Osteoblast (primary cell): ENCODE measurements at regions not wholly inside any gene's neighbourhood (a gene's known extent, or its start where the extent isn't known, plus 50 kb on each side); places are given as distances from the start of the nearest gene placed in this dataset.

Source experiments
- DNase-seq: peaks from one replicate; pipeline ENCODE4 v3.0.0; 2011; ENCODE audit warnings: low spot score, mixed read lengths; ENCODE audit not compliant: insufficient read length; ENCODE audit errors: missing footprints
- H2AFZ ChIP-seq: 2 replicates; pipeline ENCODE4 v1.6.0; 2011; ENCODE audit warnings: mild to moderate bottlenecking, low read length
- H3K27ac ChIP-seq: 2 replicates; pipeline ENCODE4 v1.5.1; 2011; ENCODE audit warnings: mild to moderate bottlenecking, low read depth, low read length, moderate library complexity
- H3K27me3 ChIP-seq: 2 replicates; pipeline ENCODE4 v1.6.0; 2012; ENCODE audit warnings: mild to moderate bottlenecking, control low read depth, inconsistent platforms, low read length, moderate library complexity; ENCODE audit not compliant: insufficient read depth
- H3K36me3 ChIP-seq: 2 replicates; pipeline ENCODE4 v1.5.1; 2011; ENCODE audit warnings: mild to moderate bottlenecking, low read length, control low read depth, moderate library complexity; ENCODE audit not compliant: insufficient read depth
- H3K4me1 ChIP-seq: 2 replicates; pipeline ENCODE4 v1.5.1; 2011; ENCODE audit warnings: mild to moderate bottlenecking, low read length, control low read depth, moderate library complexity; ENCODE audit not compliant: insufficient read depth
- H3K4me2 ChIP-seq: 2 replicates; pipeline ENCODE4 v1.6.0; 2011; ENCODE audit warnings: mild to moderate bottlenecking, low read length; ENCODE audit not compliant: insufficient read depth
- H3K4me3 ChIP-seq: fragments of 200-600 bp; sonication (generic); 3 replicates; pipeline ENCODE4 v1.5.1; 2012; ENCODE audit warnings: mild to moderate bottlenecking, low read length, inconsistent platforms; ENCODE audit not compliant: insufficient read depth
- H3K79me2 ChIP-seq: 2 replicates; pipeline ENCODE4 v1.6.0; 2012; ENCODE audit warnings: mild to moderate bottlenecking, low read length, control low read depth, inconsistent platforms; ENCODE audit not compliant: insufficient read depth
- H3K9me3 ChIP-seq: 2 replicates; pipeline ENCODE4 v1.5.1; 2011; ENCODE audit warnings: low read depth, low read length, control low read depth
- H4K20me1 ChIP-seq: 2 replicates; pipeline ENCODE4 v1.6.0; 2012; ENCODE audit warnings: mild to moderate bottlenecking, low read length, control low read depth; ENCODE audit not compliant: insufficient read depth
- CTCF ChIP-seq: IDR thresholded peaks from 2 replicates; pipeline ENCODE4 v1.5.1; 2011; ENCODE audit warnings: mild to moderate bottlenecking, low read depth, low read length, moderate library complexity; ENCODE audit errors: extremely low read depth

DNA sequence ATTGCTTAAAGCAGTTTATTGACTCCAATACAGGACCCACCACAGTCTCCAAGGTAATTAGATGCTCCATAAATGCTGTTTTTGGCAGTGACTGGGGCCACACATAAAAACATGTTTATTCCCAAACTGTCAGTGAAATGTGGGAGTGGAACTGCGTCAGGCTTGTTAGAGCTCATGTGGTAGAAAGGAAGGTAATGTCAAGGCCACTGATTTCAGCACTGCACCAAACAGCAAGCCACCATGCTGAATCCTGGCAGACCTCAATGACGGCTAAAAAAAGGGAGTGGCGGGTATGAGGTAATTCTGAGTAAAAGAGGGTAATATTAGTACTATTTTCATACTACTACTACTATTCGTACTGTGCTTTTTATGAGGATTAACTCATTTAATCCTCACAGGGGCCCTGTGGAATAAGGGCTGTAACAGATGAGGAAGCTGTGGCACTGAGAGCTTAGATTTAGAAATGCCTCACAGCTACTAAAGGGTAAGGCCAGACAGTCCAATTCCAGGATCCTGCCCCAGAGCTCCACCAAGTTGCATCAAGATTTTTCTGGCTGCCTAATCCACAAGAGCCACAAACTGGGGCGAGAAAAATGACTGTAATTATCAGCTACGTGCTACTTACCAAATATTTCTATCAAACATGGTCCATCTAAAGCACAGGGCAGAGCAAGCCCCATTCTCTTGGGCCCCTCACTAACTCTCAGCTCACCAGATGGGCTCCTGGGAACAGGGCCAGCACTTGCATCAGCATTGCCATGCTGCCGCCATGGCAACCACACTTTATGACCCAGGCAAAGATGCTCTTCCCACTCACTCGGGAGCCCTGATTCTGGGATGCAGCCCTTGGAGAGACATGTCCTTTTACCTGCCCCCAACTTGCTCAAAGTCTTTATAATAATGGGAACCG lies 83.6 kb upstream of the SPATA12 start:
- H3K36me3 ChIP-seq = no peaks in the 10 kb centered on the region
- H3K9me3 ChIP-seq = no peaks in the 10 kb centered on the region
- H3K4me2 ChIP-seq = no peak overlapping the region
- peaks cover 26% of the 10 kb centered on the region for H3K4me1 ChIP-seq
- DNase-seq = no peak
- peak overlapping the region; percentile 21 for H3K27ac ChIP-seq
- TF ChIP-seq CTCF = no peak
- no peaks in the 10 kb centered on the region for H3K27me3 ChIP-seq
- H2AFZ ChIP-seq = no peak overlapping the region
- H3K4me3 ChIP-seq = no peak overlapping the region
- H3K79me2 ChIP-seq = no peaks in the 10 kb centered on the region
- no peaks in the 10 kb centered on the region for H4K20me1 ChIP-seq

DNA sequence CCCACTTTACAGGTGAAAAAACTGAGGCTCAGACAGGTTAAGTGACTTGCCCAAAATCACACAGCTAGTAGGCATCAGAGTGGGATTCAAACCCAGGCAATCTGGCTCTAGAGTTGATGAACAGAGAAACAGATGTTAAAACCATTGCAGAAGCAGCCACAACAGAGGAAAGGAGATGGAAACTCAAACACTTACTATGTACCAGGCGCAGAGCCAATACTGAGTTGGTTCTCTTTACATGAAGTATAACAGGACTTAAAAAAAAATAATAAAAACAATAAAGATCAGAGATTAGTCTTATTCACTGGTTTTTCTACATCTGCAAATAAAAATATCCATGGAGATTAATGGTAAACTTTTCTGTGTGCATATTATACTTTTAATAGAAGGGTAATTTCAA lies 84.9 kb upstream of the SPATA12 start:
- no peak overlapping the region for H3K4me2 ChIP-seq
- H3K4me1 ChIP-seq = peaks cover 14% of the 10 kb centered on the region
- no peak for DNase-seq
- H3K4me3 ChIP-seq = no peak overlapping the region
- no peaks in the 10 kb centered on the region for H3K36me3 ChIP-seq
- H3K9me3 ChIP-seq = no peaks in the 10 kb centered on the region
- no peak for TF ChIP-seq CTCF
- no peaks in the 10 kb centered on the region for H3K79me2 ChIP-seq
- no peaks in the 10 kb centered on the region for H4K20me1 ChIP-seq
- no peak overlapping the region for H3K27ac ChIP-seq
- no peak overlapping the region for H2AFZ ChIP-seq
- no peaks in the 10 kb centered on the region for H3K27me3 ChIP-seq

GRCh38 chr3:56974247-56974930 lies 86.1 kb upstream of the SPATA12 start:
- Histone ChIP-seq H3K4me2 (peak overlapping the region; percentile 39), H3K27me3 (no peaks in the 10 kb centered on the region), H3K4me1 (peaks cover 11% of the 10 kb centered on the region), H3K27ac (no peak overlapping the region), H2AFZ (peak overlapping the region; percentile 32), H3K79me2 (no peaks in the 10 kb centered on the region), H3K9me3 (no peaks in the 10 kb centered on the region), H3K4me3 (no peak overlapping the region), H4K20me1 (no peaks in the 10 kb centered on the region), H3K36me3 (no peaks in the 10 kb centered on the region)
- TF ChIP-seq CTCF = no peak
- DNase-seq = no peak

- Histone ChIP-seq H3K4me1 (peaks cover 7% of the 10 kb centered on the region), H3K79me2 (no peaks in the 10 kb centered on the region), H3K27me3 (no peaks in the 10 kb centered on the region), H4K20me1 (no peaks in the 10 kb centered on the region), H3K36me3 (no peaks in the 10 kb centered on the region), H3K4me2 (no peak overlapping the region), H2AFZ (no peak overlapping the region), H3K4me3 (no peak overlapping the region), H3K9me3 (no peaks in the 10 kb centered on the region), H3K27ac (no peak overlapping the region)
- DNase-seq = no peak
- TF ChIP-seq CTCF = no peak
Measured at GRCh38 chr3:56971816-56972215, 88.6 kb upstream of the SPATA12 start.
